SK-N-SH (cell line): ENCODE measurements at regions not wholly inside any gene's neighbourhood (a gene's known extent, or its start where the extent isn't known, plus 50 kb on each side); places are given as distances from the start of the nearest gene placed in this dataset.
"Not testable (repeated sequence)": the region's sequence is repeated elsewhere in the genome, so short reads cannot be mapped to it uniquely, and the experiment has no call there.

Experiments used
- CTCF ChIA-PET: fragments of 300-600, 350-600 bp; formaldehyde crosslinking; extraction: SDS; loops from one replicate; lab custom pipeline; 2021; lab: Yijun Ruan, JAX
- POLR2A ChIA-PET: fragments of 350-600 bp; sonication (Branson Sonifier 250); formaldehyde crosslinking; extraction: SDS; loops from one replicate; lab custom pipeline; 2020; ENCODE audit warnings: antibody characterized with exemption, inconsistent platforms; lab: Yijun Ruan, JAX
- DNase-seq: peaks from one replicate; pipeline ENCODE4 v3.0.0; 2012
- H2AFZ ChIP-seq: fragments of 200-600 bp; sonication (generic); 2 replicates; pipeline ENCODE4 v1.8.1; 2016; ENCODE audit warnings: antibody characterized with exemption, mild to moderate bottlenecking, low read depth
- H3F3A ChIP-seq: fragments of 200-600 bp; sonication (generic); replicated peaks from 2 replicates; pipeline ENCODE3; 2016; ENCODE audit warnings: antibody characterized with exemption, mild to moderate bottlenecking; ENCODE audit not compliant: insufficient read depth
- H3K27ac ChIP-seq, 2 experiments: fragments of 200-500 bp in 1 of 2; fragments of 200-600 bp in 1 of 2; sonication (Bioruptor generic) in 1 of 2; sonication (generic), shearing (Covaris generic) in 1 of 2; 2 replicates each; pipeline versions ENCODE4 v1.5.1 to v1.6.1; 2014 to 2016; ENCODE audit warnings: low read depth in 2 of 2, inconsistent platforms in 1 of 2, low read length in 1 of 2, mild to moderate bottlenecking in 1 of 2, mixed read lengths in 1 of 2
- H3K27me3 ChIP-seq: fragments of 200-600 bp; sonication (generic), shearing (Covaris generic); 2 replicates; pipeline ENCODE4 v1.6.1; 2016; ENCODE audit warnings: mixed run types; ENCODE audit not compliant: insufficient read depth
- H3K36me3 ChIP-seq, 2 experiments: fragments of 200-500 bp in 1 of 2; fragments of 200-600 bp in 1 of 2; sonication (Bioruptor generic) in 1 of 2; sonication (generic) in 1 of 2; replicated peaks in 1 of 2; 2 replicates each; pipeline versions ENCODE3 to v1.5.1; 2014 to 2016; ENCODE audit warnings: low read length in 1 of 2, mild to moderate bottlenecking in 1 of 2; ENCODE audit not compliant: insufficient read depth in 2 of 2, control insufficient read depth in 1 of 2
- H3K4me1 ChIP-seq, 2 experiments: fragments of 200-500 bp in 1 of 2; fragments of 200-600 bp in 1 of 2; sonication (Bioruptor generic) in 1 of 2; sonication (generic), shearing (Covaris generic) in 1 of 2; 2 replicates each; pipeline versions ENCODE4 v1.5.1 to v1.6.1; 2014 to 2016; ENCODE audit warnings: low read depth in 1 of 2, low read length in 1 of 2, mixed run types in 1 of 2; ENCODE audit not compliant: insufficient read depth in 2 of 2, control insufficient read depth in 1 of 2
- H3K4me2 ChIP-seq: fragments of 200-600 bp; sonication (generic), shearing (Covaris generic); 2 replicates; pipeline ENCODE4 v1.6.1; 2017; ENCODE audit warnings: mixed run types
- H3K4me3 ChIP-seq, 2 experiments: fragments of 200-500 bp in 1 of 2; fragments of 200-600 bp in 1 of 2; sonication (Bioruptor generic) in 1 of 2; sonication (generic), shearing (Covaris generic) in 1 of 2; 2 replicates each; pipeline versions ENCODE4 v1.5.1 to v1.8.1; 2014 to 2016; ENCODE audit warnings: low read depth in 2 of 2, inconsistent platforms in 1 of 2, low read length in 1 of 2, mild to moderate bottlenecking in 1 of 2, mixed read lengths in 1 of 2, moderate library complexity in 1 of 2
- H3K79me2 ChIP-seq: fragments of 200-600 bp; sonication (generic); 2 replicates; pipeline ENCODE4 v1.8.1; 2017; ENCODE audit warnings: mild to moderate bottlenecking; ENCODE audit not compliant: insufficient read depth
- H3K9ac ChIP-seq: fragments of 200-600 bp; sonication (generic); 2 replicates; pipeline ENCODE4 v1.6.1; 2017; ENCODE audit warnings: mixed run types
- H3K9me2 ChIP-seq: fragments of 200-600 bp; sonication (generic); 2 replicates; pipeline ENCODE4 v1.6.1; 2017; ENCODE audit warnings: mixed run types
- H3K9me3 ChIP-seq: fragments of 200-600 bp; sonication (generic); 2 replicates; pipeline ENCODE4 v1.6.1; 2017; ENCODE audit warnings: mixed run types, mild to moderate bottlenecking, moderate library complexity
- H4K20me1 ChIP-seq: fragments of 200-600 bp; sonication (generic); 2 replicates; pipeline ENCODE4 v1.6.1; 2017; ENCODE audit warnings: mild to moderate bottlenecking, mixed run types; ENCODE audit not compliant: insufficient read depth
- EZH2phosphoT487 ChIP-seq: fragments of 200-600 bp; sonication (generic); IDR thresholded peaks from 2 replicates; pipeline ENCODE4 v1.6.1; 2017; ENCODE audit warnings: low read depth, mixed run types, mild to moderate bottlenecking, antibody characterized with exemption, moderate library complexity, borderline replicate concordance
- GABPA ChIP-seq: IDR thresholded peaks from 2 replicates; pipeline ENCODE4 v1.4.0; 2012; ENCODE audit warnings: low read depth, mild to moderate bottlenecking
- NFIC ChIP-seq: IDR thresholded peaks from 2 replicates; pipeline ENCODE4 v1.4.0; 2012; ENCODE audit warnings: borderline replicate concordance
- RFX5 ChIP-seq: IDR thresholded peaks from 2 replicates; pipeline ENCODE4 v1.6.1; 2012; ENCODE audit warnings: mild to moderate bottlenecking, improper control_type of control experiment, low read length
- SMC3 ChIP-seq: IDR thresholded peaks from 2 replicates; pipeline ENCODE4 v1.6.1; 2012; ENCODE audit warnings: low read depth, low read length, improper control_type of control experiment
- USF2 ChIP-seq: fragments of 150-350 bp; IDR thresholded peaks from 2 replicates; pipeline ENCODE4 v1.6.1; 2017; ENCODE audit warnings: antibody characterized with exemption, low read length, low read depth, borderline replicate concordance
- WGBS: methylation state at CpG from one replicate; pipeline ENCODE4 v1.1.6; 2017; ENCODE audit warnings: low lambda C conversion rate; 5-methylcytosine and 5-hydroxymethylcytosine counted together

DNA sequence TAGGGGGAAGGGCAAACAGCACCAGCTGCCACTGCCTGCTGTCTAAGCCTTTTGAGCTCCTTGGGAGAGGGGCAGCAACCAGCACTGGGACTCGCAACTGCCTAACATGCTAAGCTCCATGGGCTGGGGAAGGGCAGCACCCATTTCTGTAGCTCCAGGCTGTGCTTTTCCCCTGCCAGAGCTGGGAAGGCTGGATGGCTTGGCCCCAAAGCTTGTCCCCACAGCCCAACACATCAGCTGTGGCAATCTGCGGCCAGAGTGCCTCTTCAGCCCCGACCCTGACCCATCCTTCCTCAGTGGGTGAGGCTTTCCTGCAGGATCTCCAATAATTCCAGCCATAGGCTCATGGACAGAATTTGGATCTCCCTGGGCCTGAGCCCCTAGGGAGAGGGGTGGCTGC lies 551.3 kb downstream of the TMEM135 start:
- no peak for DNase-seq
- H3K4me2 ChIP-seq: no peak overlapping the region
- no peak overlapping the region for H2AFZ ChIP-seq
- TF ChIP-seq RFX5: no peak
- no peak for TF ChIP-seq SMC3
- no peak for TF ChIP-seq GABPA
- TF ChIP-seq USF2: no peak
- no peak overlapping the region for H3K27ac ChIP-seq
- no peaks in the 10 kb centered on the region for H4K20me1 ChIP-seq
- no peaks in the 10 kb centered on the region for H3K9me2 ChIP-seq
- ChIA-PET POLR2A (no interaction called here), CTCF (no interaction called here)
- H3K27me3 ChIP-seq: no peaks in the 10 kb centered on the region
- WGBS: 20% methylated on average over 1 of the region's 3 CpGs
- H3K4me3 ChIP-seq: no peak overlapping the region
- H3K9me3 ChIP-seq: no peaks in the 10 kb centered on the region
- H3K79me2 ChIP-seq: no peaks in the 10 kb centered on the region
- no peaks in the 10 kb centered on the region for H3K36me3 ChIP-seq
- no peak overlapping the region for H3K9ac ChIP-seq
- no peaks in the 10 kb centered on the region for H3K4me1 ChIP-seq
- H3F3A ChIP-seq: no peaks in the 10 kb centered on the region

GRCh38 chr11:87585613-87586012 lies 547.9 kb downstream of the TMEM135 start:
- H3K9me2 ChIP-seq, DNase-seq, H3K9me3 ChIP-seq, H3K4me1 ChIP-seq, H3K36me3 ChIP-seq, H3K27ac ChIP-seq, H4K20me1 ChIP-seq, H3K9ac ChIP-seq, POLR2A ChIA-PET, H3F3A ChIP-seq, H3K27me3 ChIP-seq, H3K79me2 ChIP-seq, H2AFZ ChIP-seq, H3K4me3 ChIP-seq, H3K4me2 ChIP-seq: not testable (repeated sequence)
- CTCF ChIA-PET: interaction anchor here (0.8 kb wide), 1 partner anchor 164 kb away, joined by 3 read pairs; no protein-coding TSS in a partner anchor
- WGBS: 0% methylated on average over 1 of the region's 1 CpG

DNA sequence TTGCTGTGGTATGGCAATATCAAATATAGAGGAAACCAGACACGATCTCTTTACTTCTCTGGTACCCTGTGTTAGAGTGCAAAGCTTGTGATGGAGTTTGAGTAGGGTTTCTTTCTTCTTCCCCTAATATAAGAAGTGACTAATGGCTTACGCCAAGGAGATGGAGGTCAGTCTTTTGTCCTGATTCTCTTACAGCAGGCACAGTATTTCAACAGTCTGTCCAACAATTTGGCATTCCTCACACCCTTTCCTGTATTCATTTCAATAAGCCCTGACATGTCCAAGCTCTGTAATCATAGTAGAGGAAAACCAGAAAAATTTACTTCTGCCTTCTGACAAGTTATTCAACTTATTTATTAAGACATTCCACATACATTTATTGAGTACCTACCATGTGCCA lies 546.2 kb downstream of the TMEM135 start:
- peaks cover 3% of the 10 kb centered on the region; the same call in 1 of the 2 replicates for H3K9me2 ChIP-seq
- ChIA-PET CTCF (no interaction called here), POLR2A (no interaction called here)
- no peaks in the 10 kb centered on the region for H3K9me3 ChIP-seq
- DNase-seq: no peak
- 29% methylated on average over 2 of the region's 2 CpGs for WGBS
- no peak for TF ChIP-seq EZH2phosphoT487
- TF ChIP-seq NFIC: no peak
- TF ChIP-seq RFX5: no peak
- no peak for TF ChIP-seq USF2
- no peaks in the 10 kb centered on the region for H4K20me1 ChIP-seq
- H3K36me3 ChIP-seq: no peaks in the 10 kb centered on the region
- no peaks in the 10 kb centered on the region for H3F3A ChIP-seq
- no peak overlapping the region for H3K27ac ChIP-seq
- H3K9ac ChIP-seq: no peak overlapping the region
- no peaks in the 10 kb centered on the region for H3K79me2 ChIP-seq
- no peak overlapping the region for H3K4me2 ChIP-seq
- H3K4me1 ChIP-seq: no peaks in the 10 kb centered on the region
- no peaks in the 10 kb centered on the region for H3K27me3 ChIP-seq
- H2AFZ ChIP-seq: no peak overlapping the region
- H3K4me3 ChIP-seq: no peak overlapping the region
